PFSK-1 (cell line): ENCODE measurements at regions not wholly inside any gene's neighbourhood (a gene's known extent, or its start where the extent isn't known, plus 50 kb on each side); places are given as distances from the start of the nearest gene placed in this dataset.

Experiments used
- FOXP2 ChIP-seq: optimal IDR thresholded peaks from 2 replicates; pipeline ENCODE3; 2011; ENCODE audit warnings: borderline replicate concordance, control low read depth, inconsistent platforms; ENCODE audit not compliant: insufficient read depth; ENCODE audit errors: extremely low read length, extremely low read depth
- POLR2AphosphoS5 ChIP-seq: IDR thresholded peaks from 2 replicates; pipeline ENCODE4 v1.6.1; 2012; ENCODE audit warnings: low read depth, mild to moderate bottlenecking, control low read depth, low read length, moderate library complexity
- TAF1 ChIP-seq: IDR thresholded peaks from 2 replicates; pipeline ENCODE4 v1.6.1; 2012; ENCODE audit warnings: low read length, control low read depth, borderline replicate concordance; ENCODE audit not compliant: insufficient read depth
- TF ChIP-seq, protein P1 (sequence below), 2 experiments: IDR thresholded peaks; 2 replicates each; pipeline versions ENCODE4 v1.6.1 to v1.8.0; 2011 to 2012; ENCODE audit warnings: low read depth in 2 of 2, low read length in 2 of 2, control low read depth in 1 of 2, inconsistent platforms in 1 of 2, mild to moderate bottlenecking in 1 of 2, moderate library complexity in 1 of 2; ENCODE audit not compliant: insufficient read depth in 1 of 2

DNA sequence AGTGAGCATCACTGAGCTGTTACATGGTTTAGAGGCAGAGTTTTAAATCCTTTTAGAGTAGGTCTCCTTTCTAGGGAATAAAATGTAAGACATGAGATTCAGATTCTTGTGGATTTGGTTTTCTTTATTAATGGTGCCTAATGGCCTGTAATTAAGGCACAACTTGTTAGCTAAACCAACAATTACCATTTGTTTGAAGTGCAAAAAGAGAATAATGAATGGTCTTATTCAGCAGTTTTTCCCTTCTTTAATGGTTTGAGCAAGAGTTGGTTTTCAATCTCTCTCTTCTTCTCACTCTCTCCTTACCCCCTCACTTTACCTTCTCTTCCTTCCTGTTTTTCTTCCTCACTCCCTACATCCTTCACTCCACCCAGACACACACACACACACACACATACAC lies 312.2 kb upstream of the TRIB2 start:
- TF ChIP-seq, protein P1, sequence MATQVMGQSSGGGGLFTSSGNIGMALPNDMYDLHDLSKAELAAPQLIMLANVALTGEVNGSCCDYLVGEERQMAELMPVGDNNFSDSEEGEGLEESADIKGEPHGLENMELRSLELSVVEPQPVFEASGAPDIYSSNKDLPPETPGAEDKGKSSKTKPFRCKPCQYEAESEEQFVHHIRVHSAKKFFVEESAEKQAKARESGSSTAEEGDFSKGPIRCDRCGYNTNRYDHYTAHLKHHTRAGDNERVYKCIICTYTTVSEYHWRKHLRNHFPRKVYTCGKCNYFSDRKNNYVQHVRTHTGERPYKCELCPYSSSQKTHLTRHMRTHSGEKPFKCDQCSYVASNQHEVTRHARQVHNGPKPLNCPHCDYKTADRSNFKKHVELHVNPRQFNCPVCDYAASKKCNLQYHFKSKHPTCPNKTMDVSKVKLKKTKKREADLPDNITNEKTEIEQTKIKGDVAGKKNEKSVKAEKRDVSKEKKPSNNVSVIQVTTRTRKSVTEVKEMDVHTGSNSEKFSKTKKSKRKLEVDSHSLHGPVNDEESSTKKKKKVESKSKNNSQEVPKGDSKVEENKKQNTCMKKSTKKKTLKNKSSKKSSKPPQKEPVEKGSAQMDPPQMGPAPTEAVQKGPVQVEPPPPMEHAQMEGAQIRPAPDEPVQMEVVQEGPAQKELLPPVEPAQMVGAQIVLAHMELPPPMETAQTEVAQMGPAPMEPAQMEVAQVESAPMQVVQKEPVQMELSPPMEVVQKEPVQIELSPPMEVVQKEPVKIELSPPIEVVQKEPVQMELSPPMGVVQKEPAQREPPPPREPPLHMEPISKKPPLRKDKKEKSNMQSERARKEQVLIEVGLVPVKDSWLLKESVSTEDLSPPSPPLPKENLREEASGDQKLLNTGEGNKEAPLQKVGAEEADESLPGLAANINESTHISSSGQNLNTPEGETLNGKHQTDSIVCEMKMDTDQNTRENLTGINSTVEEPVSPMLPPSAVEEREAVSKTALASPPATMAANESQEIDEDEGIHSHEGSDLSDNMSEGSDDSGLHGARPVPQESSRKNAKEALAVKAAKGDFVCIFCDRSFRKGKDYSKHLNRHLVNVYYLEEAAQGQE (IDR thresholded peaks at IDR 0.05; ENCODE audit: insufficient read depth in 1 of 2, low read depth in 2 of 2, low read length in 2 of 2), result no peak
- TF ChIP-seq POLR2AphosphoS5 (no peak), TAF1 (no peak), FOXP2 (no peak)
